ENCODE measurements at regions not wholly inside any gene's neighbourhood (a gene's known extent, or its start where the extent isn't known, plus 50 kb on each side); places are given as distances from the start of the nearest gene placed in this dataset.
"Not testable (repeated sequence)": the region's sequence is repeated elsewhere in the genome, so short reads cannot be mapped to it uniquely, and the experiment has no call there.

- no peak for DNase-seq (ENCODE audit: low spot score)
These were observed 76.0 kb upstream of the XPA start for GRCh38 chr9:97773091-97773490.

- DNase-seq (ENCODE audit: low spot score): no peak
These were observed 76.6 kb upstream of the XPA start for GRCh38 chr9:97773723-97774122.

- no peak for DNase-seq (ENCODE audit: low spot score)
These were observed 77.5 kb upstream of the XPA start for GRCh38 chr9:97774673-97775072.

- DNase-seq (ENCODE audit: low spot score): not testable (repeated sequence)
These were observed 74.3 kb upstream of the FOXE1 start for GRCh38 chr9:97778740-97779139.

- DNase-seq (ENCODE audit: low spot score): no peak
These were observed 73.4 kb upstream of the FOXE1 start for GRCh38 chr9:97779608-97780007.

GRCh38 chr9:97781902-97782301 is 71.1 kb upstream of the FOXE1 start:
- no peak for DNase-seq (ENCODE audit: low spot score)

- DNase-seq (ENCODE audit: low spot score): no peak
These were observed 66.7 kb upstream of the FOXE1 start for GRCh38 chr9:97786341-97786740.

- DNase-seq (ENCODE audit: low spot score): no peak
These were observed 65.5 kb upstream of the FOXE1 start for GRCh38 chr9:97787551-97787950.

- no peak for DNase-seq (ENCODE audit: low spot score)
These were observed 64.0 kb upstream of the FOXE1 start for GRCh38 chr9:97788763-97789663.

- no peak for DNase-seq (ENCODE audit: low spot score)
These were observed 62.5 kb upstream of the FOXE1 start for GRCh38 chr9:97790542-97790941.

GRCh38 chr9:97791542-97791941 is 61.5 kb upstream of the FOXE1 start:
- DNase-seq (ENCODE audit: low spot score): no peak

- DNase-seq (ENCODE audit: low spot score): no peak
These were observed 60.0 kb upstream of the FOXE1 start for GRCh38 chr9:97793067-97793466.

- DNase-seq (ENCODE audit: low spot score): no peak
These were observed 58.4 kb upstream of the FOXE1 start for GRCh38 chr9:97794666-97795065.

- not testable (repeated sequence) for DNase-seq (ENCODE audit: low spot score)
These were observed 56.9 kb upstream of the FOXE1 start for GRCh38 chr9:97796176-97796575.

- no peak for DNase-seq (ENCODE audit: low spot score)
These were observed 51.8 kb upstream of the FOXE1 start for GRCh38 chr9:97801180-97801579.

- no peak for DNase-seq (ENCODE audit: low spot score)
These were observed 50.8 kb upstream of the FOXE1 start for GRCh38 chr9:97802276-97802675.

GRCh38 chr9:97803167-97804058 is 49.6 kb upstream of the FOXE1 start:
- DNase-seq (ENCODE audit: low spot score): peak; percentile 70

All from CD4-positive, alpha-beta T cell treated with Interleukin-6 at 100 ng/mL for 8 hours (primary cell).